Activated T-helper 9 cell treated with anti-CD3 and anti-CD28 coated beads, Interleukin-2, amount 50 U/mL, for 16 hours (primary cell): ENCODE measurements at regions not wholly inside any gene's neighbourhood (a gene's known extent, or its start where the extent isn't known, plus 50 kb on each side); places are given as distances from the start of the nearest gene placed in this dataset.
"Not testable (repeated sequence)": the region's sequence is repeated elsewhere in the genome, so short reads cannot be mapped to it uniquely, and the experiment has no call there.

Experiments used
- DNase-seq: peaks from one replicate; pipeline ENCODE4 v3.0.0-alpha.2; 2020; ENCODE audit warnings: low read depth

GRCh38 chrX:39047174-39047573 lies 245.9 kb downstream of the MID1IP1 start:
- no peak for DNase-seq

GRCh38 chrX:39049975-39050374 lies 248.7 kb downstream of the MID1IP1 start:
- no peak for DNase-seq

- DNase-seq, result no peak
Measured at GRCh38 chrX:39050427-39050826, 249.2 kb downstream of the MID1IP1 start.

GRCh38 chrX:39052751-39053150 lies 251.5 kb downstream of the MID1IP1 start:
- DNase-seq, result no peak

- no peak for DNase-seq
Measured at GRCh38 chrX:39058724-39059123, 257.5 kb downstream of the MID1IP1 start.

GRCh38 chrX:39059866-39060265 lies 258.6 kb downstream of the MID1IP1 start:
- no peak for DNase-seq

- no peak for DNase-seq
Measured at GRCh38 chrX:39063037-39063436, 261.8 kb downstream of the MID1IP1 start.

GRCh38 chrX:39063702-39064101 lies 262.4 kb downstream of the MID1IP1 start:
- no peak for DNase-seq

GRCh38 chrX:39065051-39065871 lies 264.0 kb downstream of the MID1IP1 start:
- DNase-seq, result no peak

- no peak for DNase-seq
Measured at GRCh38 chrX:39067866-39068265, 266.6 kb downstream of the MID1IP1 start.

- not testable (repeated sequence) for DNase-seq
Measured at GRCh38 chrX:39068634-39069033, 267.4 kb downstream of the MID1IP1 start.

GRCh38 chrX:39070009-39070408 lies 268.8 kb downstream of the MID1IP1 start:
- no peak for DNase-seq

- no peak for DNase-seq
Measured at GRCh38 chrX:39073131-39073530, 271.9 kb downstream of the MID1IP1 start.

- no peak for DNase-seq
Measured at GRCh38 chrX:39096599-39096998, 295.3 kb downstream of the MID1IP1 start.

- DNase-seq, result no peak
Measured at GRCh38 chrX:39104745-39105144, 303.5 kb downstream of the MID1IP1 start.

- no peak for DNase-seq
Measured at GRCh38 chrX:39112143-39112542, 310.9 kb downstream of the MID1IP1 start.

GRCh38 chrX:39115166-39115565 lies 313.9 kb downstream of the MID1IP1 start:
- DNase-seq, result no peak

- DNase-seq, result no peak
Measured at GRCh38 chrX:39117101-39117500, 315.8 kb downstream of the MID1IP1 start.

- DNase-seq, result no peak
Measured at GRCh38 chrX:39121903-39122302, 320.6 kb downstream of the MID1IP1 start.

- no peak for DNase-seq
Measured at GRCh38 chrX:39125834-39126233, 324.6 kb downstream of the MID1IP1 start.

- no peak for DNase-seq
Measured at GRCh38 chrX:39133971-39134370, 332.7 kb downstream of the MID1IP1 start.

GRCh38 chrX:39137363-39137954 lies 336.2 kb downstream of the MID1IP1 start:
- no peak for DNase-seq

GRCh38 chrX:39140581-39140980 lies 339.3 kb downstream of the MID1IP1 start:
- no peak for DNase-seq

GRCh38 chrX:39144323-39144722 lies 343.1 kb downstream of the MID1IP1 start:
- DNase-seq, result no peak
